ENCODE measurements at regions not wholly inside any gene's neighbourhood (a gene's known extent, or its start where the extent isn't known, plus 50 kb on each side); places are given as distances from the start of the nearest gene placed in this dataset.

DNA sequence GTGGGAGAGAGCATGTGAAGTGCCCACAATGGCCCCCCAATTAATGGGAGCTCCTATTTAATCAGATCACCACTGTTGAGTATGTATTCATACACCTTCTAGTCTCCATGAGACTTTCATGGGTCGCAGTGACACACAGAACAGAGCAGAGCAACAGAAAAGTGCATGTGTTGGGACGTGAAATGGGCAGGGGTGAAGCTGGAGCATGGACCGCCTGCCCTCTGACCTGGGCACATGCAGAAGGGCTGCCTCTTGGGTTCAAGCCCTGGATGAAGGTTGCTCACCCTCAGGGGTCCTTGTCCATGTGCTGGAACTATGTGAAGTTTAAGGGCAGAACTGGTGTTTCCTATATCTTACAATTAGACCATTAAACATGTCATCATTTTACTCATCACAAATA lies 106.0 kb upstream of the PHACTR3 start:
- TF ChIP-seq EZH2 (IDR thresholded peaks at IDR 0.05; ENCODE audit: insufficient read depth, poor library complexity, severe bottlenecking), result no peak
- no peak for TF ChIP-seq EZH2phosphoT487 (IDR thresholded peaks at IDR 0.05; ENCODE audit: insufficient read depth, low read depth)
